Upper lobe of right lung (tissue), 1 donor: ENCODE measurements at regions not wholly inside any gene's neighbourhood (a gene's known extent, or its start where the extent isn't known, plus 50 kb on each side); places are given as distances from the start of the nearest gene placed in this dataset.
"Not testable (repeated sequence)": the region's sequence is repeated elsewhere in the genome, so short reads cannot be mapped to it uniquely, and the experiment has no call there.

Experiments used
- ATAC-seq: fragments of 200-7000 bp; cut with Tn5 transposase; one replicate; pipeline ENCODE4 v1.9.1; 2020; ENCODE audit warnings: mild to moderate bottlenecking, moderate library complexity
- DNase-seq: peaks from one replicate; pipeline ENCODE4 v3.0.0-alpha.2; 2020
- H3K27ac ChIP-seq: fragments of 200-600 bp; one replicate; pipeline ENCODE4 v1.8.0; 2022
- H3K27me3 ChIP-seq: fragments of 200-600 bp; one replicate; pipeline ENCODE4 v1.8.0; 2022; ENCODE audit warnings: mild to moderate bottlenecking
- H3K36me3 ChIP-seq: fragments of 200-600 bp; one replicate; pipeline ENCODE4 v1.8.0; 2022
- H3K4me1 ChIP-seq: fragments of 200-600 bp; one replicate; pipeline ENCODE4 v1.8.0; 2022
- H3K4me3 ChIP-seq: fragments of 200-600 bp; one replicate; pipeline ENCODE4 v1.8.0; 2022; ENCODE audit warnings: mild to moderate bottlenecking
- H3K9me3 ChIP-seq: fragments of 200-600 bp; one replicate; pipeline ENCODE4 v1.8.0; 2022
- CTCF ChIP-seq: fragments of 200-600 bp; IDR thresholded peaks from one replicate; pipeline ENCODE4 v1.8.0; 2022; ENCODE audit warnings: antibody characterized with exemption
- intact Hi-C: fragments of 100-400 bp; cut with DNase I; formaldehyde crosslinking; loops from one replicate; pipeline ENCODE4 v1.11.0; 2022
- donor health status: DM: no; HTN: yes; CAD: no; lungs with severe emphysema.

- H3K36me3 ChIP-seq = no peaks in the 10 kb centered on the region
- intact Hi-C loops = no loop called here
- TF ChIP-seq CTCF = no peak
- H3K9me3 ChIP-seq = no peaks in the 10 kb centered on the region
- no peak overlapping the region for H3K4me3 ChIP-seq
- no peaks in the 10 kb centered on the region for H3K4me1 ChIP-seq
- no peak overlapping the region for H3K27ac ChIP-seq
- DNase-seq (no peak), ATAC-seq (no peak)
- H3K27me3 ChIP-seq = no peaks in the 10 kb centered on the region
Observed at GRCh38 chr12:47493801-47494200, 212.0 kb downstream of the RPAP3 start.

- Histone ChIP-seq H3K36me3 (no peaks in the 10 kb centered on the region), H3K9me3 (no peaks in the 10 kb centered on the region), H3K4me1 (no peaks in the 10 kb centered on the region), H3K27ac (no peak overlapping the region), H3K4me3 (no peak overlapping the region), H3K27me3 (no peaks in the 10 kb centered on the region)
- intact Hi-C loops = no loop called here
- TF ChIP-seq CTCF = no peak
- ATAC-seq = no peak
- DNase-seq = no peak
Observed at GRCh38 chr12:47491516-47492305, 214.1 kb downstream of the RPAP3 start.

GRCh38 chr12:47488888-47489287 is 216.9 kb downstream of the RPAP3 start:
- Histone ChIP-seq H3K4me3 (no peak overlapping the region), H3K4me1 (no peaks in the 10 kb centered on the region), H3K27ac (no peak overlapping the region), H3K36me3 (no peaks in the 10 kb centered on the region), H3K27me3 (no peaks in the 10 kb centered on the region), H3K9me3 (no peaks in the 10 kb centered on the region)
- intact Hi-C loops = no loop called here
- ATAC-seq (no peak), DNase-seq (no peak)
- no peak for TF ChIP-seq CTCF

- no peak for TF ChIP-seq CTCF
- DNase-seq (no peak), ATAC-seq (no peak)
- no peaks in the 10 kb centered on the region for H3K4me1 ChIP-seq
- no peak overlapping the region for H3K27ac ChIP-seq
- H3K9me3 ChIP-seq = peaks cover under 1% of the 10 kb centered on the region
- intact Hi-C loops = no loop called here
- H3K27me3 ChIP-seq = no peaks in the 10 kb centered on the region
- H3K4me3 ChIP-seq = no peak overlapping the region
- H3K36me3 ChIP-seq = no peaks in the 10 kb centered on the region
Observed at GRCh38 chr12:47481041-47481440, 224.8 kb downstream of the RPAP3 start.

- Histone ChIP-seq H3K4me3 (no peak overlapping the region), H3K27ac (no peak overlapping the region), H3K27me3 (no peaks in the 10 kb centered on the region), H3K9me3 (peaks cover 9% of the 10 kb centered on the region), H3K4me1 (no peaks in the 10 kb centered on the region), H3K36me3 (no peaks in the 10 kb centered on the region)
- TF ChIP-seq CTCF = no peak
- intact Hi-C loops = no loop called here
- DNase-seq (no peak), ATAC-seq (no peak)
Observed at GRCh38 chr12:47478426-47478825, 227.4 kb downstream of the RPAP3 start.

- Histone ChIP-seq H3K4me3 (no peak overlapping the region), H3K27ac (no peak overlapping the region), H3K4me1 (no peaks in the 10 kb centered on the region), H3K36me3 (no peaks in the 10 kb centered on the region), H3K27me3 (no peaks in the 10 kb centered on the region), H3K9me3 (peaks cover 9% of the 10 kb centered on the region)
- intact Hi-C loops = no loop called here
- TF ChIP-seq CTCF = no peak
- ATAC-seq = no peak
- no peak for DNase-seq
Observed at GRCh38 chr12:47473091-47473490, 232.7 kb downstream of the RPAP3 start.

- H3K27me3 ChIP-seq, H3K4me3 ChIP-seq, ATAC-seq, H3K4me1 ChIP-seq, H3K36me3 ChIP-seq, H3K9me3 ChIP-seq, DNase-seq, H3K27ac ChIP-seq, intact Hi-C loops: not testable (repeated sequence)
Observed at GRCh38 chr12:47470349-47470748, 235.5 kb downstream of the RPAP3 start.

GRCh38 chr12:47463918-47464317 is 241.9 kb downstream of the RPAP3 start:
- H3K4me3 ChIP-seq, H3K27ac ChIP-seq, H3K4me1 ChIP-seq, H3K9me3 ChIP-seq, intact Hi-C loops, H3K36me3 ChIP-seq, DNase-seq, ATAC-seq, H3K27me3 ChIP-seq: not testable (repeated sequence)
